ENCODE measurements at regions not wholly inside any gene's neighbourhood (a gene's known extent, or its start where the extent isn't known, plus 50 kb on each side); places are given as distances from the start of the nearest gene placed in this dataset.

DNA sequence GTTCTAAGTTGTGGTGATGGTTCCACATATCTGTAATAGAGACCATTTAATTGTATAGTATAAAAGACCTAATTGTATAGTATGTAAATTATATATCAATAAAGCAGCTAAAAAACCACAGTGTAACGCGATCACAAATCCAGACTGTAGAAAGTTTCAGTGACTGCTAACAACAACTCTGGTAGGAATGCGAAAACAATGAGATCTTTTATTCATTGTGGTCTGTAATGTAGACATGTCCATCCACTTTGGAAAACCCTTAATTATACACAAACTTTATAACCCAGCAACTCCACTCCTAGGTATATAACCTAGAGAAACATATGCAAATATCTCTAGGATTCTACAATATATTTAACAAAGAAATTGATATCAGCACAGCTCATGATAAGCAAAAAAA lies 549.5 kb downstream of the SLITRK1 start:
- no peak for DNase-seq (ENCODE audit: low read depth)

DNA sequence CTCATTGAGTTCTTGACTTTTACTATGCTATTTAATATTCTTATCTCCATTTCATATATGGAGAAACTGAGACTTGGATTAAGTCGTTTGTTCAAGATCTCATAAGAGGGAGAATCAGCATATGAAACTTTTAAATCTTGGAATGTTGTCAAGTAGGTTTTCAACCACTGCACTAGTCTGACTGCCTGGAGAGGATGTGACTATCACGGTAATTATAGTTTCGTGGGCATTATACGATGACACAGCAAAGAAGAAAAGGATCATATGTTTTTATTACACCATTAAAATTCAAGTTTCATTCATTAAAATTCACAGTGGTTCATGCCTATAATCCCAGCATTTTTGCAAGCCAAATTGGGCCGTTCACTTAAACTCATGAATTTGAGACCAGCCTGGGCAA lies 555.2 kb downstream of the SLITRK1 start:
- no peak for DNase-seq (ENCODE audit: low read depth)

DNA sequence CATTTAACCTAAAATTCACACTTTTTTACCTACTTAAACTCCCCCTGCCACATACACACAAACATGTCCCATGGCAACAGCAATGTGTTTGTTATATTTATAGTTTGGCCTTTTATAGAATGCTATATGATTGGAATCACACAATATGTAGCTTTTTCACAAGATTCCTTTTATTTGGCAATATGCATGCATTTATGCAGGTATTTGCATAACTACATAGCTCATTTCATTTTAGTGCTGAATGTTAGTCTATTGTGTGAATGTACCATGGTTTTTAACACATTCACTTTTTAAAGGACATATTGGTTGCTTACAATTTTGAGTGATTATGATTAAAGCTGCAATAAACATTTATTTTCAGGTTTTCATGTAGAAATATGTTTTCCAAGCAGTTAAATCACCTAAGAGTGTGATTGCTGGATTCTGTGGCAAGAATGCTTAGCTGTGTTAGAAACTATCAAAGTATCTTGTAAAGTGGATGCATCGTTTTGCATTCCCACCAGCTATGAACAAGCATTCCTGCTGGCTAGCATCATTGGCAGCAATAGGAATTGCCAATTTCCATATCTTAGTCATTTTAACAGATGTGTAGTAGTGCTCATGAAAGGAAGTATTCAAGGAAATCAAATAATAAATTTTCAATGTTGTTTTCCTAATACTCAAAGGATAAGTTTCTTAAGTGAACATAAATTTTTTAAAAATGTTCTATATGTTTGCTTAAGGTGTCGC lies 557.0 kb downstream of the SLITRK1 start:
- no peak for DNase-seq (ENCODE audit: low read depth)

DNA sequence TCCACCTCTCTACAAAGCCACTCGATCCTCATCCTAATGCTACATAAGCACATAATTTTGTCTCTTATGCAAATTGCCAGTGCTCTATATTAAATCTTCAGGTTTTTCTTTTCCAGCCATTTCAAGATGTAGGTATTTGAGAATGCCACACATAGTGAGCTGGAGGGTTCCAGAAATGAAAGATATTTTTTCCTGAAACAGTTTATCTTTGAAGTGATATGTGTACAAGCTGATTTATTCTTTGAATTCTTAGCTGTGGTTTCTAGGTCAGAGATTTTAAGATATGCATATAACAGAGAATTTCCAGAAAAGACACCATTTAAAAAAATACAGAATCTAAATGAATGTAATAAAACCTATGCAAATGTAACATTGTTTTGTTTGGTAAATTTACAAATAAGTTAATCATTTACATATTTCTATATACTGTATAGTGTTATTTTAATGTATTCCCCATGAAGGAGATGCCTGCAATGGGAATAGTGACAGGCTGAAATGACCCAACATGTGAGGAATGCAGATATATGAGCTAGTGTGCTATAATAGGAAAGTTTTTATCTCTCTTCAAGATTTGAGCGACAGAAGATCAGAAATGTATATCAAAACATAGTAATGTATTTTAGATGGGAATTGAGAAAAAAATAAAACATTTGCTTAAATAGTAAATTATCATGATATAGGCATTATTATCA lies 570.2 kb downstream of the SLITRK1 start:
- no peak for DNase-seq (ENCODE audit: low read depth)

DNA sequence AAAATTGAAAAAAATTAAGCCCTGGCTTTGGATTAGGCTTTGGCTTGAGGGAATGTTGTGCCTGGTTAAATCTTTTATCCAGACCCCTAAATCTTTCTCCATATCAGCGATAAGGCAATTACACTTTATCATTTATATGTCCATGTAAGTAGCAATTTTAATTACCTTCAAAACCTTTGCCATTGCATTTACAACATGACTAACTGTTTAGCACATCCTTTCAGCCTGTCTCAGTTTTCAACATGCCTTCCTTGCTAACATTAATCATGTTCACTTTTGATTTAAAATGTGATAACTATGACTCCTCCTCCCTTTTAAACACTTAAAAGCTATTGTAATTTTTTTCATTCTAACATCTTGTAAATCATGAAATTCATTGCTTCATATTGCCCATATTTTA lies 583.7 kb downstream of the SLITRK1 start:
- no peak for DNase-seq (ENCODE audit: low read depth)

DNA sequence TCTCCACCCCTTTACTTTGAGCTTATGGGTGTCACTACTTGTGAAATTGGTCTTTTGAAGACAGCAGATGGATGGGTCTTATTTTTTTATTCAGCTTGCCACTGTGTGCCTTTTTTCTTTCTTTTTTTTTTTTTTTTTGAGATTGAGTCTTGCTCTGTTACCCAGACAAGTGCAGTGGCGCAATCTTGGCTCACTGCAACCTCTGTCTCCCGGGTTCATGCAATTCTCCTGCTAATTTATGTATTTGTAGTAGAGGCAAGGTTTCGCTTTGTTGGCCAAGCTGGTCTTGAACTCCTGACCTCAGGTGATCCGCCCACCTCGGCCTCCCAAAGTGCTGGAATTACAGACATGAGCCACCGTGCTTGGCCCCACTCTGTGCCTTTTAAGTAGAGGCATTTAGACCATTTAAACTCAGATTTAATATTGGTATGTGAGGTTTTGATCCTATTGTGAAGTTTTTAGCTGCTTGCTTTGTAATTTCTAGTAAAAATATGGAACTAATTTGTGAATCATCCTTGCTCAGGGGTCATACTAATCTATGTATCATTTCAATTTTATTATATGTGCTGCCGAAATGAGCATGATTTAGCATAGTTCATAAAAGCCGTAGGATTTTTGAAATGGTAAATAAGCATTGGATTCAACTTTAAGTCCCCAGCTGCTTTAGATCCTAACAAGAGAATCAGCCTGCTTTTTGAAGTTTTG lies 584.5 kb downstream of the SLITRK1 start:
- no peak for DNase-seq (ENCODE audit: low read depth)

DNA sequence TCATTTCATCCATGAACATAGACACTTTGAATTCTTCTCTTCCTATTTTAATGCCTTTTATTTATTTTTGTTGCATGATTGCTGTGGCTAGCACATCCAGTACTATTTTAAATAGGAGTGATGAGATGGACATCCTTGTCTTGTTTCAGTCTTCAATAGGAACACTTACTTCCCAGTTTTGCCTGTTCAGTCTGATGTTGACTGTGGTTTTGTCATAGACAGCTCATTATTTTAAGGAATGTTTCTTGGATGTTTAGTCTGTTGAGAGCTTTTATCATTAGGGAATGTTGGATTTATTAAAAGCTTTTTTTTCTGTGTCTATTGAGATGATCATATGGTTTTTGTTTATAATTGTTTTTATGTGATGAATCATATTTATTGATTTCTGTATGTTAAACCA lies 586.6 kb downstream of the SLITRK1 start:
- no peak for DNase-seq (ENCODE audit: low read depth)

DNA sequence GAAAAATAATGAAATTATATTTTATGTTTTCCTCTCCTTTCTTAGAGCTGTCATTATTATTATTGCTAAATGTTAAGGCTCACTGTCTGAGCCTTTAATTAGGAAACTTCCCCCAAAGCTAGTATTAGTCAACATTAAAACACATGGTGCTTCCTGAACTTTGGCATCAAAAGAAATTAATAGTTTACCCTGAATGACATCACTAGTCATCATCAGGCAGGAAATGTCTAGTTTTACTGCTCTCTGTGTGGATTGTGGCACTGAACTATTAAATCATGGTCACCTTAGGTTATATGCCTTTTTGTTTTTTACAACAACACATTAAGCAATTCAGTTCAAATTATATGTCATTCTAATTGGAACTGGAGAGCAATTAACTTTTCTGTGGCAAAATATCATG lies 595.5 kb downstream of the SLITRK1 start:
- DNase-seq (ENCODE audit: low read depth) = no peak

DNA sequence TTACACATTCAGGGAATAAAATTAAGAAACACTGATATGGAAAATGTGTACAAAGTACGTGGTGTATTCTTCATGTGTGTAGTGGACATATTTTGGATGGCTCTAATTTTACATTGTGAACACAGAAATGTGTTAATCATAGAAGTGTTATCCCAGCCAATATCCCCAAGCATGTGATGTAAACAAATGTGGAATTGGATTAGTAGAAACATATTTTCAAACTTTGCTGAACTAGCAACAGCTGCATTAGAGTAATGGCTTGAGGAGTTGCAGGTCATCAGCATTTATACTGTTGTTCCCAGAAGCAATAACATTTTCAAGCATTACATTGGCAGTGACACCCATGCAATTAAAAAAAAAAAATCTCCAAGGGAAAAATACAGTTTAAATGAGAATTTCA lies 600.6 kb downstream of the SLITRK1 start:
- no peak for DNase-seq (ENCODE audit: low read depth)

DNA sequence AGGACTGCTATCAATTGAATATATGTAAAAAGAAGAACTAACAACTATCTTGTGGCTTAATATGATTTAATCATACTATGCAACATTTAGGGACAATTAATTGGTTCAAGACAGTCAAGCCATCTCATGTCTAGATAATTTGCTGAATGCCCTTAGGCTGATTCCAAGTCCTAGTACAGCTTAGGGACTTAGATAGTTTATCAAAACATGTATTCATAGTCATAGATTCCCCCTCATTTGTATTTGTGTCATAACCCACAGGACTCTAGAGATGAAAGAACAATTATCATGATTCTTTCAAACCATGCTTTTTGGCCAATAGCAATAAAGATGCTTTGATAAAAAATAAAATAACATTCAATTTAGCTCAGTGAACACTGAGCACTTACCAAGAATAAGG lies 607.6 kb downstream of the SLITRK1 start:
- DNase-seq (ENCODE audit: low read depth) = no peak

DNA sequence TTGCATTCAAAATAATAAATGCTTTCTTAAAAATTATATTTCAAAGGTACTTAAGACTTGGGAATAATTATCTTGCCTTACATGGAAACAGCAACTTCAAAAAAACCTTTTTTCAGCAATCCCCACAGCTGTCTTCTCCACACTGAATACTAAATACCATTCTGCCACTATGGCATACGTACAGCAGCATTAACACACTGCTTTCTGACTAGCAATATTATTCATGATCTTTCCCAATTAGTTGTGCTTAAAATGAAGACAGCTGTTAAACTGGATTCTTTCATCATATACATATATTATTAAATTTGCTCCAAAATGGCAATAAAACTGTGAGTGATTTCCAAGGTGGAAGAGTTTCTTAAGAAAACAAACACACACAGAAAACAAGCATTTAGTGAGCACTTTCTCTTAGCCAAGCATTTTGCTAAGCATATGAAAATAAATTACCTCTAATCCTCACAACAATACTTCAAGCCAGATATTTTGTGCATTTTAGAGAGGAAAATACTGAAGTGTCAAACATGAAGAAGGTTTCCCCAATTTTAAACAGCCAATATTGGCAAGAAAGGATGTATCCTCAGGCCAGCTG lies 609.5 kb downstream of the SLITRK1 start:
- no peak for DNase-seq (ENCODE audit: low read depth)

DNA sequence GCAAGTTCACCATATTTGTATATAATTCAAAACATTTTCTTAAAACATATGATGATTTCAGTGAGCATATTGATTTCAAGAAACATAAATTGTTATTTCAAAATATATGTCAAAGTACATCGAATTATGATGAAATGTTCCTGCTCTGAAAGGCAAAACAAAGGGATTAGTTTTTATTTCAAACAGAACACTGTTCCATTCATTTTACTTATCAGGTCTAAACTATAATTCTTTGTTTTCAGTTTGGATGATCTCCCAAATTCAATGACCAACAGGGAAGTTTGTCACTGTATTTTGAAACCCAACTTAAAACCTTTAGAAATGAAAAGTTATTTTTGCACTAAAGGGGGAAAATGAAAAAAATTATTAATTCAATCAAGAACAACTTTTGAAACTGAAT lies 610.2 kb downstream of the SLITRK1 start:
- no peak for DNase-seq (ENCODE audit: low read depth)

DNA sequence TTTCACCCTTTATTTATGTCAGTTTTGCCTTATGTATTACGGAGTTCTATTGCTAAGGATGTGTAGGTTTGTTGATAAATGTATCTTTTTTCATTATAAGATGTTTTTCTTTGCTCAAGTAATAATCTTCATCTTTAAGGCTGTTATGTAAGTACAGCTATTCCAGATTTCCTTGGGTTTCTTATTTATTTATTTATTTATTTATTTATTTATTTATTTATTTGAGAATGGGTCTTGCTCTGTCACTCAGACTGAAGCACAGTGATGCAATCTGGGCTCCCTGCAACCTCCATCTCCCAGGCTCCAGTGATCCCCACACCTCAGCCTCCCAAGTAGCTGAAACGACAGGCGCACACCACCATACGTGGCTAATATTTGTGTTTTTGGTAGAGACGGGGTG lies 617.0 kb downstream of the SLITRK1 start:
- DNase-seq (ENCODE audit: low read depth) = no peak

DNA sequence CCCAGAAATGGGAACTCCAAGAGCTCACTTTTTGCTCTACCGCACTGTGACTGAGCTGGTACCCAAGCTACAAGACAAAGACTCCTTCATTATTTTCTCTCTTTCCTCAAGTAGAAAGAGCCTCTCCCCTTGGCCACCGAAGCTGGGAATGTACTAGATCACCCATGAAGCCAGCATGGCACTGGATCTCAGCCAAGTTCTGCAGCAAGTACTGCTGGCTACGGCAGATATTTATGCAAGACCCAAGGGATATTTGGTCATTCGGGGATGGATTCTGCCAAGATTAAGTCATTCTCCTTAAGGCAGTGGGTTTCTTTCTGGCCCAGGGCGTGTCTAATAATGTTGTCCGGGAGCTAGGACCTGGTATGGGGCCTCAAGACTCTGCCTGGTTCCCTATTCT lies 633.5 kb downstream of the SLITRK1 start:
- DNase-seq (ENCODE audit: low read depth) = no peak

DNA sequence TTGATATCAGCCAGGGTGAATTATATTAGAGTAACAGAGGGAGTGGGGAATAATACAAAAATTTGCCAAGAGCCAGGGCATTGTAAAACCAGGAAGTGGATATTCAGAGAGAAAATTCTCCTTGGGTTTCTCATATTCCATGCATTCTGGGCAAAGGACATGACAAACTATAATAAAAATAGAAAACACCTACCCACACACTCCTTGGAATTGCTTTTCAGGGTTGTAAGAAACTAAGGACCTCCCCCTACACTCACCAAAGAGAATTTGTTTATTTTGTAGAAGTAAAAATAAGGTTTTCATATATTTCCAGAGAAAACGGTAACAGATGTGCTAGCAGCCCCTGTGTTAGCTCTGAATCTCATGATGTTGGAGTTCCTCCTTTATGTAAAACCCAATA lies 649.6 kb downstream of the SLITRK1 start:
- no peak for DNase-seq (ENCODE audit: low read depth)

DNA sequence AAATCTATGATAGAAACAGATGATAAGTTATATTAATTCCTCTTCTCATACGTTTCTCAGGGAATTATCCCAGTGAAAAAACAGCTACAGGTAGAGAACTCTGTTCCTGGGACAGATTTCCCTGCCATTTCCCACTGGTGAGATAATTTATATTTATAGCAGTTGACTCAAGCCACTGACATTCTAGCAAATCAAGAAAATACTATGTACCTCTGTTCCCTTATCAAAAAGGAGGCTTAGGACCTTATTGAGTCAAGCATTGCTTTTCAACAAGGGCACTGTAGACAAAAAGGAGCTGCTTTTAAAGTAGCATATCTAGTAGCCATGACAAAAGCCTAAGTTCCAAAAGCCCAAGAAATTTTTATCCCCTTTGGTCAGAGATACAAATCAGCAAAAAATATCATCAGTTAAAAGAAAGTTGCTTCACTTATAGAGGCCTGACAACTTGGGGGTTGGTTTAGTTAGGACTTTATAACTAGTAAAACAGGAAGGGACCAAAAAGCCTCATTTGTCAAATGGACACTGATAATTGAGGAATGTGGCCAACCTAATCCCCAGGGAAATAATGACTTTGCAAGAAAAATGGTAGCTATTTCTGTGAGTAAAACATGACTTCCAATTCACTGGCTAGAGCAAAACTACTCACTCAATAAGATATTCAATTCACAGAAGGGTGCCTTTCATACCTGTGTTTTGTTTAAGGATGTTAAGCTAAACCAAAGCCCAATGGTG lies 652.5 kb downstream of the SLITRK1 start:
- no peak for DNase-seq (ENCODE audit: low read depth)

DNA sequence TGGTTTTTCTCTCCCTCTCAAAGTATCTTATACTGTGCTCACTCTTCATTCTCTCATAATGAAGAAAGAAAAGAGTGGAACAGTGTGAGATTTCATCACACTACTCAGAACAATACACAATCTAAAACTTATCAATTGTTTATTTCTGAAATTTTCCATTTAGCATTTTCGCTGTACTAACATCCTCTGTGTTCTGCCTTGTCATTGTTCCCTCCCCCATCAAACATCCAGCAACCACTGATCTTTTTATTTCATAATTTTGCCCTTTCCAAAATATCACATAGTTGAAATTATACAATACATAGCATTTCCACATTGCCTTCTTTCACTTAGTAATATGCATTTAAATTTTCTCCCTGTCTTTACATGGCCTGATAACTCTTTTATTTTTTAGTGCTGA lies 658.7 kb downstream of the SLITRK1 start:
- DNase-seq (ENCODE audit: low read depth) = no peak

DNA sequence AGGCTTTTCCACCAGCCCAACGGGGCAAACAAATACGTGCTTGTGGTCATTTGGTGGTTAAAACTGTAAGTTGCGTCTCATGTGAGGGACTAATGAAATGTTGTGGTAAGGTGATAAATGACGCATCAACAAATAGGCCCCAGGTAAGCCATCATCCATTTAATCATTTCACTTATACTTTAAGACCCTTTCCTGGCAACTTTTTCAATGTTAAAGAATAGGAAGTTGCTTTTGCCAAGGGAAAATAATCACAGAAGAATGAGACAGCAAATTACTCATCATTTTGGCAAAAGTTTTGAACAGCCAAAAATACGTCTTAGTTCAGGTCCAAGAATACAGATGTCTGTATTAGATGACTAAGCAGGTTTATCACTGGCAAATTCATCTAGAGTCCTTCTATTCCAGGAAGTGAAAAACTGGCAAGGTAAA lies 660.4 kb downstream of the SLITRK1 start:
- DNase-seq (ENCODE audit: low read depth) = no peak

DNA sequence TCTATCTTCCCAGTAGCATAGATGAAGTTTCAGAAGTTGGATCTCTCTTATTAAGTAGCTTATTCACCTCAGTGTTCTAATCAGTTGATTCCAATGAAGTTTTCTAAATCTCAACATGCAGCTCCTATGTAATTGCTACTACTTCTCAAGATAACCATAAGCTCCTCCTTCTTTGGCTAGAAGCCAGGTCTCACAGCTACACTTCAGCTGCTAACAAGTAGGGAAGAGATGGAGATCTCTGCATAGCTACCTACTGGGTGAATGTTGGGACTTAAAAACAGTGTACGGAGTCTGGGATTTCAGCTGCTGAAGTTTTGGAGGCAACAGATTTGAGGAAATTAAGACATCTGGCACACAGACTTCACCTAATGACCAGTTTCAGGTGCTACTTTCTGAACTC lies 661.0 kb downstream of the SLITRK1 start:
- DNase-seq (ENCODE audit: low read depth) = no peak

DNA sequence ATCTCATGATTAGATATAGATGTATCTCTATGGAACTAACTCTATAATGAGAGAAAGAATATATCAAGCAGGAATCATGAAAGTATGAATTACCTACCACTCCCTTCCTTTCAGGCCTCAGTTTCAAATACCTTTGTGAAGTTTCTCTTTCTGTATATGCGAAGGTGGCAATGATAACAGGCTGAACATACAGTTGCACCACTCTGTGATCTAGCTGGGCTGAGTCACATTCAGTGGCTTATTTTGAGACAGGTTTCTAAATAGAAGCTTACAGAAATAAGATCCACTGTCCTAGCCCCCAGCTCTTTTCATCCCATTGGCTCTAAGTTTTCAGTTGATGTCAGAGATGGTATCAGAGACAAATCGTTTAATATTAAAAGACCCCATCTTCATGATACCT lies 662.0 kb downstream of the SLITRK1 start:
- DNase-seq (ENCODE audit: low read depth) = no peak

DNA sequence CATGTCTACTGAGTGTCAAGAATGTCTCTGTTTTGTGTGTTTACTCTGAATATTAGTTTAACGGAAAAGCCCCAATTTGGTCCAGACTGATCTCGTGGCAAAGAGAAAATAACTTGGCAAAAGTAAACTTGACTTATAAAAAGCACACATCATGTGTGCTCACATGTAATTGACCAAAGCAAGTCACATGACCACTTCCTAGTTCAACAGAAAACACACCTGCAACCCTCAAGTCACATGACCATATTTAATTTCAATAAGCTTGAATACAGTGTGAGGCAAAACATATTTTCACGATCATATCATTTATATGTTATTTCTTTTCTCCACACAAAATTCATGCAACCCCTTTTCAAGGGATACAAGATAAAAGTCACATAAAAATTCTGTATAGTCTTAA lies 662.4 kb downstream of the SLITRK1 start:
- no peak for DNase-seq (ENCODE audit: low read depth)

Data from activated gamma-delta T cell treated with anti-CD3 and anti-CD28 coated beads, Interleukin-2, amount 50 U/mL, for 16 hours (primary cell).